B cell (primary cell): ENCODE measurements at regions not wholly inside any gene's neighbourhood (a gene's known extent, or its start where the extent isn't known, plus 50 kb on each side); places are given as distances from the start of the nearest gene placed in this dataset.
"Not testable (repeated sequence)": the region's sequence is repeated elsewhere in the genome, so short reads cannot be mapped to it uniquely, and the experiment has no call there.

Experiments
- ATAC-seq: fragments of 200-7000 bp; cut with Tn5 transposase; one replicate; pipeline ENCODE4 v1.10.0; 2021; ENCODE audit warnings: low read depth, mild to moderate bottlenecking, moderate number of reproducible peaks, moderate library complexity
- CTCF ChIA-PET: fragments of 350-600 bp; sonication (Branson Sonifier 250); formaldehyde crosslinking; loops from one replicate; lab custom pipeline; 2021; ENCODE audit warnings: antibody characterized with exemption, inconsistent platforms; lab: Charles Lee
- POLR2A ChIA-PET: fragments of 350-600 bp; sonication (Branson Sonifier 250); formaldehyde crosslinking; loops from one replicate; lab custom pipeline; 2021; ENCODE audit warnings: antibody characterized with exemption; lab: Charles Lee
- DNase-seq: peaks from one replicate; pipeline ENCODE4 v3.0.0; 2013
- H2AFZ ChIP-seq: 2 replicates; pipeline ENCODE4 v1.6.1; 2012; ENCODE audit warnings: mild to moderate bottlenecking, low read depth, low read length; ENCODE audit not compliant: insufficient read depth, poor library complexity, severe bottlenecking
- H3K27ac ChIP-seq, 2 donors: 1 replicate in 1 of 2; 2 replicates in 1 of 2; pipeline ENCODE4 v1.5.1; 2012 to 2013; ENCODE audit warnings: low read length in 2 of 2, mild to moderate bottlenecking in 2 of 2, moderate library complexity in 1 of 2
- H3K27me3 ChIP-seq, 4 experiments: fragments of 200-600 bp in 1 of 4; sonication (generic) in 1 of 4; replicated peaks in 1 of 4; 1 replicate in 2 of 4; 2 replicates in 2 of 4; pipeline versions ENCODE4 v1.6.1 to v1.7.0; 2013 to 2016; ENCODE audit warnings: low read length in 3 of 4, mild to moderate bottlenecking in 2 of 4, mixed read lengths in 1 of 4, moderate library complexity in 1 of 4; ENCODE audit not compliant: insufficient read depth in 4 of 4, control insufficient read depth in 3 of 4; ENCODE audit errors: control extremely low read depth in 1 of 4
- H3K36me3 ChIP-seq, 2 experiments: replicated peaks in 1 of 2; 1 replicate in 1 of 2; 2 replicates in 1 of 2; pipeline versions ENCODE4 v1.6.1 to v1.7.1; 2013; ENCODE audit warnings: low read length in 1 of 2; ENCODE audit not compliant: insufficient read depth in 2 of 2, control insufficient read depth in 1 of 2; ENCODE audit errors: control extremely low read depth in 1 of 2, extremely low read depth in 1 of 2
- H3K4me1 ChIP-seq, 2 donors: fragments of 200-600 bp in 1 of 2; sonication (generic) in 1 of 2; 1 replicate in 1 of 2; 2 replicates in 1 of 2; pipeline versions ENCODE4 v1.5.1 to v1.6.1; 2013 to 2017; ENCODE audit warnings: low read length in 2 of 2; ENCODE audit not compliant: control insufficient read depth in 2 of 2, insufficient read depth in 2 of 2
- H3K4me2 ChIP-seq: replicated peaks from 2 replicates; pipeline ENCODE3; 2012; ENCODE audit warnings: mild to moderate bottlenecking, low read depth, low read length; ENCODE audit not compliant: poor library complexity, severe bottlenecking
- H3K4me3 ChIP-seq, 5 experiments: fragments of 200-600 bp in 1 of 5; sonication (generic) in 1 of 5; 1 replicate in 3 of 5; 2 replicates in 2 of 5; pipeline versions ENCODE4 v1.5.1 to v1.7.0; 2011 to 2016; ENCODE audit warnings: low read length in 4 of 5, mild to moderate bottlenecking in 4 of 5, low read depth in 2 of 5, control low read depth in 1 of 5, moderate library complexity in 1 of 5; ENCODE audit not compliant: insufficient read depth in 1 of 5; ENCODE audit errors: control extremely low read depth in 1 of 5, extremely low read depth in 1 of 5
- H3K79me2 ChIP-seq: fragments of 200-600 bp; sonication (generic); one replicate; pipeline ENCODE4 v1.6.0; 2016; ENCODE audit warnings: low read length; ENCODE audit not compliant: control insufficient read depth, insufficient read depth
- H3K9ac ChIP-seq: fragments of 200-600 bp; sonication (generic); 2 replicates; pipeline ENCODE4 v1.6.1; 2017; ENCODE audit warnings: mild to moderate bottlenecking, low read length, moderate library complexity
- H3K9me3 ChIP-seq, 3 donors: one replicate each; pipeline versions ENCODE4 v1.6.1 to v1.7.1; 2013; ENCODE audit warnings: low read length in 2 of 3; ENCODE audit not compliant: control insufficient read depth in 2 of 3, insufficient read depth in 1 of 3; ENCODE audit errors: control extremely low read depth in 1 of 3
- H4K20me1 ChIP-seq: 2 replicates; pipeline ENCODE4 v1.6.0; 2012; ENCODE audit warnings: mild to moderate bottlenecking, low read length; ENCODE audit not compliant: insufficient read depth, control insufficient read depth, poor library complexity, severe bottlenecking
- H3K27ac Mint-ChIP-seq: one replicate; pipeline ENCODE4 v1.8.0; 2021; ENCODE audit warnings: mixed read lengths
- H3K27me3 Mint-ChIP-seq: one replicate; pipeline ENCODE4 v1.8.0; 2021; ENCODE audit warnings: mixed read lengths
- H3K4me1 Mint-ChIP-seq: one replicate; pipeline ENCODE4 v1.8.0; 2021; ENCODE audit warnings: mixed read lengths
- H3K4me3 Mint-ChIP-seq: one replicate; pipeline ENCODE4 v1.8.0; 2021; ENCODE audit warnings: mixed read lengths
- H3K9me3 Mint-ChIP-seq: one replicate; pipeline ENCODE4 v1.8.0; 2022; ENCODE audit warnings: mixed read lengths; ENCODE audit not compliant: insufficient read depth
- CTCF ChIP-seq: fragments of 200-600 bp; IDR thresholded peaks from one replicate; pipeline ENCODE4 v1.8.0; 2022; ENCODE audit warnings: antibody characterized with exemption, mild to moderate bottlenecking
- EZH2 ChIP-seq: IDR thresholded peaks from 2 replicates; pipeline ENCODE4 v1.6.1; 2012; ENCODE audit warnings: borderline replicate concordance, low read depth, mild to moderate bottlenecking, moderate library complexity, low read length; ENCODE audit not compliant: insufficient read depth, poor library complexity, severe bottlenecking
- WGBS: methylation state at CpG from one replicate; pipeline ENCODE4 v1.1.5; 2013; ENCODE audit warnings: missing lambda C conversion rate; ENCODE audit not compliant: insufficient coverage; 5-methylcytosine and 5-hydroxymethylcytosine counted together
- intact Hi-C: fragments of 100-400 bp; cut with micrococcal nuclease; formaldehyde crosslinking; loops from one replicate; pipeline ENCODE4 v1.10.0; 2022

DNA sequence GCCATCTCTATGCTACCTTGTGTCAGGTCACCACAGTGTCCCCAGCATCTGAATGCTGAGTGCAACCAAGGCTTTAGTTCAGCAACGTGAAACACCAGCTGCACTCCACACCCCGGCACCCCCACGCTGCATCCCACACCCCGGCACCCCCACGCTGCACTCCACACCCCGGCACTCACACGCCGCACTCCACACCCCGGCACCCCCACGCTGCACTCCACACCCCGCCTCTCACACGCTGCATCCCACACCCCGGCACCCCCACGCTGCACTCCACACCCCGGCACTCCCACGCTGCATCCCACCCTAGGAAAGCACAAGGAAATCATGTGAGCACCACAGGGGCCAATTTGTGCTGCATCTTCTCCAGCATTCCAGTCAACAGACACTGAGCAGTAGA is 199.8 kb upstream of the FRG1 start:
- Histone ChIP-seq H3K4me3 (no peak overlapping the region), H3K4me2 (no peak overlapping the region), H3K27ac (no peak overlapping the region), H3K4me1 (no peaks in the 10 kb centered on the region), H3K36me3 (no peaks in the 10 kb centered on the region), H4K20me1 (no peaks in the 10 kb centered on the region), H3K9ac (no peak overlapping the region), H2AFZ (no peak overlapping the region), H3K9me3 (peaks cover 0 to 6% (median 2%) of the 10 kb centered on the region in 3 donors), H3K27me3 (no peaks in the 10 kb centered on the region), H3K79me2 (no peaks in the 10 kb centered on the region)
- ATAC-seq (no peak), DNase-seq (no peak)
- Mint-ChIP-seq H3K27ac (no peak overlapping the region), H3K9me3 (no peaks in the 10 kb centered on the region), H3K4me1 (no peaks in the 10 kb centered on the region), H3K27me3 (no peaks in the 10 kb centered on the region), H3K4me3 (no peak overlapping the region)
- ChIA-PET CTCF (no interaction called here), POLR2A (no interaction called here)
- WGBS, result 86% methylated on average over 13 of the region's 16 CpGs
- intact Hi-C loops, result no loop called here
- no peak for TF ChIP-seq EZH2
- no peak for TF ChIP-seq CTCF

DNA sequence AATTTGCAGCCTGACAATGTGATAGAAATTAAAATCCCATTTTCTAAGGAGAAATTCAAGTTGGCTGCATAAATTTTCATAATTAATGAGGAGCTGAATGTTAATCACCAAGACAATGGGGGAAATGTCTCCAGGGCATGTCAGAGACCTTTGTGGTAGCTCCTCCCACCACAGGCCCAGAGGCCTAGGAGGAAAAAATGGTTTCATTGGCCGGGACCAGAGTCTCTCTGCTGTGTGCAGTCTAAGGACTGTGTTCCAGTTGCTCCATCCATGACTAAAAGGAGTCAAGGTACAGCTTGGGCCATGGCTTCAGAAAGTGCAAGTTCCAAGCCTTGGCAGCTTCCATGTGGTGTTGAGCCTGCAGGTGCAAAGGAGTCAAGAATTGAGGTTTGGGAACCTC is 187.6 kb upstream of the FRG1 start:
- DNase-seq, H3K4me3 ChIP-seq, H3K9me3 ChIP-seq, H3K4me1 Mint-ChIP-seq, ATAC-seq, H3K27ac Mint-ChIP-seq, H3K4me2 ChIP-seq, H3K27me3 ChIP-seq, H3K4me3 Mint-ChIP-seq, H3K36me3 ChIP-seq, H3K27me3 Mint-ChIP-seq, H3K79me2 ChIP-seq, H3K4me1 ChIP-seq, POLR2A ChIA-PET, H4K20me1 ChIP-seq, intact Hi-C loops, H3K9ac ChIP-seq, H3K9me3 Mint-ChIP-seq, H3K27ac ChIP-seq, CTCF ChIA-PET, H2AFZ ChIP-seq: not testable (repeated sequence)
- 82% methylated on average over 1 of the region's 1 CpG for WGBS
